ENCODE measurements at regions not wholly inside any gene's neighbourhood (a gene's known extent, or its start where the extent isn't known, plus 50 kb on each side); places are given as distances from the start of the nearest gene placed in this dataset.

DNA sequence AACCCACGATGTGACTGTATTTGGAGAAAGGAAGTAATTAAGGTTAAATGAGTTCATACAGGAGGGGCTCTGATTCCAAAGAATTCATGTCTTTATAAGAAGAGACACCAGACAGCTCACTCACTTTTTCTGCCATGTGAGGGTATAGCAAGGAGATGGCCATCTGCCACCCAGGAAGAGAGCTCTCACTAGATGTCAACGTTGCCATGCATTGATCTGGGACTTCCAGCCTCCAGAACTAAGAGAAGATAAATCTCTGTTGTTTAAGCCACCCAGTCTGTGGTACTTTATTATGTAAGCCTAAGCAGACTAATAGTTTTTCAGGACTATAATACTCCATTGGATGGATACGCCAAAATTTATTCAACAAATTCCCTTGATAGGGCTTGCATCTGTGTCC is 89.8 kb upstream of the RAD23B start:
- no peaks in the 10 kb centered on the region for H3K36me3 ChIP-seq (ENCODE audit: control insufficient read depth in 2 of 4, insufficient read depth in 4 of 4, low read length in 3 of 4)
- ChIA-PET CTCF (ENCODE audit: partially characterized antibody) (no interaction called here), POLR2A (ENCODE audit: partially characterized antibody) (no interaction called here)
- no peak overlapping the region for H2BK120ac ChIP-seq (replicated peaks; ENCODE audit: low read depth, low read length)
- no peak overlapping the region for H3K4me3 ChIP-seq (ENCODE audit: extremely low read depth in 1 of 4, insufficient read depth in 2 of 4, low read depth in 3 of 4, low read length in 4 of 4)
- no peaks in the 10 kb centered on the region for H3K79me1 ChIP-seq (ENCODE audit: low read depth, low read length)
- no peaks in the 10 kb centered on the region for H3K79me2 ChIP-seq (ENCODE audit: control insufficient read depth in 1 of 2, insufficient read depth in 2 of 2, low read length in 2 of 2)
- no peak overlapping the region for H2BK12ac ChIP-seq (ENCODE audit: low read depth, low read length)
- H3K27me3 ChIP-seq (replicated peaks in 1 of 4; ENCODE audit: control insufficient read depth in 3 of 4, extremely low read depth in 1 of 4, insufficient read depth in 3 of 4, low read length in 3 of 4) = no peaks in the 10 kb centered on the region
- H4K8ac ChIP-seq (ENCODE audit: extremely low read depth, insufficient read depth, low read length) = no peak overlapping the region
- H3K27ac ChIP-seq (ENCODE audit: low read depth, low read length) = no peak overlapping the region
- H2AK5ac ChIP-seq (ENCODE audit: low read depth, low read length) = no peak overlapping the region
- no peak overlapping the region for H2BK5ac ChIP-seq (ENCODE audit: low read depth, low read length)
- H4K5ac ChIP-seq (ENCODE audit: insufficient read length, low read depth, low read length) = no peak overlapping the region
- H3K23me2 ChIP-seq (ENCODE audit: low read depth, low read length) = no peaks in the 10 kb centered on the region
- H3K9me3 ChIP-seq (ENCODE audit: insufficient read depth in 2 of 2, low read depth in 1 of 2, low read length in 1 of 2) = no peaks in the 10 kb centered on the region
- H4K20me1 ChIP-seq (replicated peaks in 1 of 2; ENCODE audit: control insufficient read depth in 1 of 2, insufficient read depth in 2 of 2, low read length in 2 of 2) = no peaks in the 10 kb centered on the region
- H2BK20ac ChIP-seq (ENCODE audit: low read length) = no peak overlapping the region
- H3K4me1 ChIP-seq (replicated peaks in 1 of 4; ENCODE audit: control insufficient read depth in 3 of 4, insufficient read depth in 4 of 4, low read length in 3 of 4) = peaks cover 0 to 6% (median 4%) of the 10 kb centered on the region in 4 experiments; a peak in 3 of 7 replicates
- H3K9ac ChIP-seq (replicated peaks in 1 of 4; ENCODE audit: extremely low read depth in 1 of 4, low read depth in 3 of 4, low read length in 3 of 4) = no peak overlapping the region
- H3K18ac ChIP-seq (ENCODE audit: extremely low read depth, low read length) = no peak overlapping the region
- no peak overlapping the region for H3K4me2 ChIP-seq (ENCODE audit: insufficient read depth in 1 of 2, low read depth in 2 of 2, low read length in 2 of 2)
- DNase-seq (ENCODE audit: low read depth in 1 of 2, low spot score in 2 of 2) (no peak), FAIRE-seq (no peak)
- no peak overlapping the region for H2BK15ac ChIP-seq (ENCODE audit: low read length)
- no peak overlapping the region for H3K23ac ChIP-seq (ENCODE audit: insufficient read length)
- H4K91ac ChIP-seq (replicated peaks; ENCODE audit: insufficient read length, low read length) = no peak overlapping the region
- H3K56ac ChIP-seq (replicated peaks; ENCODE audit: insufficient read length, low read depth, low read length) = no peak overlapping the region
- WGBS, 2 experiments (ENCODE audit: extremely low coverage in 1 of 2, insufficient coverage in 1 of 2, insufficient read length in 1 of 2, insufficient replicate concordance in 2 of 2, low coverage in 1 of 2, low lambda C conversion rate in 2 of 2, missing lambda C conversion rate in 1 of 2) = 83% methylated on average over 3 of the region's 3 CpGs; no CpG with 5 or more reads in 1 of the 2 experiments
- no peak overlapping the region for H2AFZ ChIP-seq (ENCODE audit: low read length)
- no peak overlapping the region for H3K4ac ChIP-seq (replicated peaks; ENCODE audit: insufficient read length, low read depth, low read length)
- H3K14ac ChIP-seq (ENCODE audit: insufficient read length) = no peak overlapping the region
- no peak for TF ChIP-seq CBX8 (IDR thresholded peaks at IDR 0.05; ENCODE audit: borderline replicate concordance, low read depth, low read length)
- TF ChIP-seq EGR1 (IDR thresholded peaks at IDR 0.05; ENCODE audit: borderline replicate concordance, low read depth, low read length) = no peak
